NOMO-1 (cell line): ENCODE measurements at regions not wholly inside any gene's neighbourhood (a gene's known extent, or its start where the extent isn't known, plus 50 kb on each side); places are given as distances from the start of the nearest gene placed in this dataset.

Experiments used
- DNase-seq, 2 experiments: peaks; one replicate each; lab custom pipeline; 2025; ENCODE audit not compliant: unreplicated experiment in 2 of 2; lab: John Stamatoyannopoulos, UW

DNA sequence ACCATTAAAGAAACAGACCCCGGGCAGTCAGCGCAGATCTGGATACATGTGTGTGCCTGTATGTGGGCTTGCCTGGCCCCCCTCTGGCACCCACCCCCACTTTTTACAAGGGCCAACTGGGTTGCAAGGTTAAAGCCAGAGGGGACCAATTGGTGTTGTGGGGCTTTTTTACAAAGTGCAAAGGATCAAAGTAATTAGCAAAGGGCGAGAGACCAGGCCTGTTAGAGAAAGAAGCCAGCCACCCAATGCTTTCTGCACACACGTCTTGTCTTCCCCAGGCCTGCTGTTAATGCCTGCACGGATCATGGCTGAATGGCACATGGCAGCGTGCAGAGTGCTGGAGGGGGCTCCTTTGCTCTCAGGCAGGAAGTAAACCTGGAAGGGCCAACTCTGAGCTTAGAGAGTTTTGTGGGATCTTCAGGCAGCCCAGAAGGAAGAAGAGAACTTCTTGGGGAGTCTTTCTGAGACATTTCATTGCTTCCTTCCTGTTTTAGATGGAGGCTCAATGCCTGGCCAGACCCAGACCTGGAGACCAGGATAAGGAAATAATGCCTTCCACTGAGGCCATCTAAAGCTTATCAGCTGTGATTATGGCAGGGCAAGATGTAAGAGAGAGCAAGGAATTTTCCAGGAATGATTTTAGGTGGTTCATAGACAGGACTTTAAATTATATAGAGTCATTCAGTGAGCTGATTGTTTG, 523.4 kb upstream of the TBX3 start:
- DNase-seq: no peak

DNA sequence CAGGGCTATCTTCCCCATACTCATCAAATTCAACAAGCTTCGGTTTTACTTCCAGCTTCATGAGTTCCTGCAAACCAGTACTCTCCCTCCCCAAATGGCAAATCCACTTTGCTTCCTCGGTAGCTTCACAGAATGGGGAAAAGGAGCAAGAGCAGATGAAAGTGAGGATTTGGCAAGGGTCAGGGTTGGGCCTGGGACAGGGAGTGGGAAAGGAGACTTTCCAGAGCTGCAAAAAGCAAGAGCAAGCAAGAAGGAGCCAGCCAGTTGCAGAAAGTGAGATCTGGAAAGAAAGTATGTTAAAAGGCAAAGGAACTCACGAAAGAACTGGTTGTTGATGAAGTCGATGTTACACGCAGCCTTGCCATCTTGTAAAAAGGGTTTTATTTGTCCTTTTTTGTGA, 522.8 kb upstream of the TBX3 start:
- DNase-seq: no peak

DNA sequence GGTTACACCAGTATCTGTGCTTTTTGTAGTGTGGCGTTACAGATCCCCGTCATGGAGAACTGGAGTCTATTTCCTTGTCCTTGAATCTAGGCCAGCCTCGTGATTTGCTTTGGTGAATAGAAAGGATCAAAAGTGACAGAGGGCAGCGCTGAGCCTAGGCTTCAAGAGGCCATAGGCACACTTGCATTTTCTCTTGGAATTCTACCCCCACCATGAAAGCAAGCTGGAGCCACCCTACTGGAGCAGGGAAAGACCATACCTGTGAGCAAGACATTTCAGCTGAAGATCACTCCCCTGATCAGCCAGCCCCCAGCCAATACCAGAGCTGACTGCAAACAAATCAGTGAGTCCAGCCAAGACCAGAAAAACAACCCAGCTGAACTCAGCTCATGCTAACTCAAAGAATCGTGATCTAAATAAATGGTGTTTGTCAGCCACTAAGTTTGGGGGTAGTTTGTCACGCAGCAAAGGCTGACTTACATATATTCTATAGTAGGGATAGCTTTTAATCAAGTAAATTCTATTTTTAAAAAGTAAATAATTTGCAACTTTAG, 521.9 kb upstream of the TBX3 start:
- DNase-seq: no peak

DNA sequence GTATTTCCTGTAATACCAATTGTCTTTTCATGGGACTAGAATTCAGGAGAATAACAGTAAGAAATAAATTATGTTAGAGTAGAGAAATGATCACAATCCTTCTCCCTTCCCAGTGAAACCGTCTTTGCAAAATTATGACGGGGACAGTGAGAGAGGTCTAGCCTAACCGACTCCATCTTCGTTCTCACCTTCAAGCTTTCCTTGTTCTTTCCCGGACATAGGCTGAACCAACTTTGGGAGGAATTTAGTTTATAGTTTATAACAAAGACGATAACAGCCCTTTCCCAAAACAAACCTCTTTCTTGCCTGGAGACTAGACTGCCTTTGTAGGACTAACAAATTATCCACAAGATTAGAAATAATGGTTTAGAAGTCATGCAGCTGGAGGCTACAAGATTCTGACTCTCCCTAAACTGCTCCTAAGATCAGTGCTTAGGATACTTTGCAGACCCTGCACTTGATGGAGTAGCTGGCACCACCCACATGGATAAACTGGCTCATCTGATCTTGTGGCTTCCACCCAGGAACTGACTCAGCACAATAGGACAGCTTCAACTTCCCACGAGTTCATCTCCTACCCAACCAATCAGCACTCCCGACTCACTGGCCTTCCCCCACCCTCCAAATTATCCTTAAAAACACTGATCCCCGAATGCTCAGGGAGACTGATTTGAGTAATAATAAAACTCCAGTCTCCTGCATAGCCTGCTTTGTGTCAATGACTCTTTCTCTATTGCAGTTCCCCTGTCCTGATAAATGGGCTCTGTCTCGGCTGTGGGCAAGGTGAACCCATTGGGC, 521.2 kb upstream of the TBX3 start:
- DNase-seq: no peak

GRCh38 chr12:115203701-115204100, 519.7 kb upstream of the TBX3 start:
- DNase-seq: no peak

GRCh38 chr12:115201966-115202365, 518.0 kb upstream of the TBX3 start:
- no peak for DNase-seq

DNA sequence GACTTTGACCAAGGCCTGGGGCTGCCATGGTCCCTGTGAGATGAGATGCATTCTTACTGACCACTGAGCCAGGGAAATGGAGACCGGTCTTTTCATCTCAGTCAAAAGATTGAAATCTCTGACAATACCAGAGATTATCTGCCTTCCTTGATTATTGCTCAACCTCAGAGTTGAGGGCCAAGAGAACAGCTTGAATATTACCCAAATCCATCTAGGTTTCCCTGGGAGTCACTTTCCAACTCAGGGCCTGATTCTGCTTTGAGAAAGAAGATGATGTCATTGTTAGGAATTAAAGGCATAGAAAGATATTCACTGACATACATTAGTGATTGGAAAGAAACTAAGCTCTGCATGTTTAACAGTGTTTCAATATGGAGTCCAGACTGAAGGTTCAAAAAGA, 515.9 kb upstream of the TBX3 start:
- no peak for DNase-seq

GRCh38 chr12:115194857-115195256, 510.9 kb upstream of the TBX3 start:
- no peak for DNase-seq

GRCh38 chr12:115194448-115194847, 510.5 kb upstream of the TBX3 start:
- DNase-seq: no peak

DNA sequence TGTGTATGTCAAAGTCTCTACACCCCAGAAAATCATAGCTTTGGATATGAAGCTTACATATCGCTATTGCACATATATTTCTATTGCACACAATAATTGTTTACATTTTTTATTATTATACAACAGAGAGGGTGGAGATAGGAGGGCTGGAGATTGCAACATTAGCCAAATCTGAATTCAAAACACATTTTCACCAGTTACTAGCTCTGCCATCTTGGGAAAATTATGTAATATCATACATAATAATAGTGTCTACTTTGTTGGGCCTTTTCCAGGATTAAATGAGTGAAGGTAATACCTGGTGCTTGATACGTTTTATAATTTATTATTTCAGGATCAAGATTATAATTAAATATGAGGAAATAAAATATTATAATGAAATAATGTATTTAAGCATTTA, 507.4 kb upstream of the TBX3 start:
- DNase-seq: no peak

DNA sequence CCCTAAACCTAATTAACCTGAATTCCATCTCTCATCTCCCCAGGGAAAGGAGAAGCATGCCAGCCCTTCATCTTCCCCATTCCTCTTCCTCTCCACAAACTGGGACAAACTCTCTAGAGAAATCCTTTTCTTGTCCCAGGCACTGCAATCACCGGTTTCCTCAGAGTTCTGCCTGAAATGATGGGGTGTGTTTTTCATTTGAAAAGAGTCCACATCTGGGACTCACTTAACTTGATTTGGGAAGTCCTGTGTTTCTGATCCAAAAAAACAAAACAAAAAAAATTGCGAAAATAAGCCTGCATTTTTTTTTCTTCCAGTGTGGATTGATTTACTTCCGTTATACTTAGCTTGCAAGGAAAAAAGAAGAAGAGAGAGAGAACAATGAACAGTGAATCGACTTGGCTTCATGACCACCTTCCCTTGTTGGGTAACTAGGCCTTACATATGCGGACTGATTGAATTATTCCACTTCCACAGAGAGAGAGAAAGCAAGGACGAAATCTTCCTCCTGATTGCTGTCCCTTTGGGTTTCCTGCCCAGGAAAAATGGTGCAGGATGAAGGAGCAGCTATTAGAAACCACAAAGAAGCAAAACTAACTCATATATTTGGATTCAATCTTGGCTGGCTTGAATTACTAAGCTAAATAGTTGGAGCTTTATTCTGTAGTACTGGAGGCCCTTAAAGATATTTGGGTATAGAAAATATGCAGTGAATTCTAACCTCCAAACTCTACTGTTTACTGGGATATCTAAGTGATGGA, 506.2 kb upstream of the TBX3 start:
- DNase-seq: no peak

DNA sequence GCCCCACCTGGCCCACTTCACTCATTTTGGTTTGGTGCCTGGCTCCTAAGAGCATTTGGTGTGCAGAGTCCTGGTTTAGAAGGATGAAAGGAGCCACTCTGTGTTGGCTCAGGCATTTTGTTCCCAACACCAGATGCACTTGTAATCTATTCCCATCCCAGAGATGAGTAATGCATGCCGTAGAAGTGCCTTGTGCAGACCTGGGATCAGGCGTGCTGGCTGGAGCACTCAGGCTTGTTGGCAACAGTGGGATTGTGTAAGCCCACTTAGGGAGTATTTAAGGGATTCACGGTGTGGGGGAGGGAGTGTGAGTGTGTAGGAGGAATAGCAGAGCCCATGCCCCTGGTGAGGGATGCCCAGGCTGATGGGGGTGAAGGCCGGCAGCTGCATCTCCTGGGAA, 501.5 kb upstream of the TBX3 start:
- no peak for DNase-seq

- no peak for DNase-seq
These were observed 499.8 kb upstream of the TBX3 start for GRCh38 chr12:115183752-115184151.

DNA sequence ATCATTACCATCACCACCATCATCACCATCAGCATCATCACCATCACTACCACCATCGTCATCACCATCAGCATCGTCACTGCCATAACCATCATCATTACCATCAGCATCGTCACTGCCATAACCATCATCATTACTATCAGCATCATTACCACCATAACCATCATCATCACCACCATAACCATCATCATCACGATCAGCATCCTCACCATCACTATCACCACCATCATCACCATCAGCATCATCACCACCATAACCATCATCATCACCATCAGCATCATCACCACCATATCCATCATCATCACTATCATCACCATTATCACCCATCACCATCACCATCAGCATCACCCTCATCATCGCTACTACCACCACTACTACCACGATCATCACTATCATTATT, 493.9 kb upstream of the TBX3 start:
- no peak for DNase-seq

DNA sequence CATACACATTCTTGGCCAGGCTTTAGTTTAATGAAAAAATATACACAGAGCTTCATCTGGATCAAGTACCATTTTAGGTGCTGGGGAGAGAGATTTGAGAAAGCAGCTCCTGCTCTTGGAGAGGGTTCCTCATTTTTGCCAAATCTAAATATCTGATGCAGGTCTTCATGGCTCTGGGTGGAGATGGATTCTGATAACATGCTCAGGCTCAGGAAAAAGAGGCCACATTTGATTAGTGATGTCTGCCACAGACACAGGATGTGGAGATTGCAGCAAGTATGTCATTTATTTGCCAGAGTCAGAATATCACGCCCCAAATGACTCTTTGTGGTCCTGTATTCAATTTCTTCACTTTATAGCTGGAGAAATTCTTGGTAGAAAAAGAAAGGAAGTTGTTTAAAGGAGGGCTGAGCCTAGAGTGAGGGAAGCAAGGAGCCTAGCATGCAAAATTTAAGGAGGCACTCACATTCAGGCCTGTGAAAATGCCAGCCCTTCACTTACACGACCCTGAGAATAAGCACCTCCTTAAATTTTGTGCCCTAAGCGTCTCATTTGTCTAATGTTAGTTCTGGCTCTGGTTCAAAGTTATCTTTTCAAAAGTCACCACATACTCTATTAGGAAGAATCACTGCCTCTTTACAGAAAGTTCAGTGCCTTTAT, 492.9 kb upstream of the TBX3 start:
- DNase-seq: no peak

DNA sequence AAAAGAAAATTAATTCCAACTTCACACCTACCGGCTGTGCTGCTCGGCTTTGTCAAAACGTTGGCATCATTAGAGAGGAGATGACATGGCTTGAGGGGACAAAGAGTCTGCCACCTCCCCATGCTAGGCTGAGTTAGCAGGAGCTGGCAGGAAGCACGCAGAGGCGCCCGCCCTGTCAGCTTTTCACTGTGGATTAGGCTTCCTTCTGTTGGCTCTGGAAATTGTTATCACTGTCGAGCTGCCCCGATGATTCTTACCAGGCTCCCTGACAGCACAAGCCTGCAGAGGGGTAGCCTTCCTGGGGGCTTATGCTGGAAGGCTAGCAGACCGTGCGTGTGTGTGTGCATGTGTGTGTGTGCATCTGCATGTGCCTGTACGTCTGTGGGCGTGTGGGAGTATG, 490.9 kb upstream of the TBX3 start:
- no peak for DNase-seq

- no peak for DNase-seq
These were observed 488.5 kb upstream of the TBX3 start for GRCh38 chr12:115172521-115172920.

- no peak for DNase-seq
These were observed 486.0 kb upstream of the TBX3 start for GRCh38 chr12:115169981-115170380.

- DNase-seq: no peak
These were observed 482.8 kb upstream of the TBX3 start for GRCh38 chr12:115166698-115167315.

DNA sequence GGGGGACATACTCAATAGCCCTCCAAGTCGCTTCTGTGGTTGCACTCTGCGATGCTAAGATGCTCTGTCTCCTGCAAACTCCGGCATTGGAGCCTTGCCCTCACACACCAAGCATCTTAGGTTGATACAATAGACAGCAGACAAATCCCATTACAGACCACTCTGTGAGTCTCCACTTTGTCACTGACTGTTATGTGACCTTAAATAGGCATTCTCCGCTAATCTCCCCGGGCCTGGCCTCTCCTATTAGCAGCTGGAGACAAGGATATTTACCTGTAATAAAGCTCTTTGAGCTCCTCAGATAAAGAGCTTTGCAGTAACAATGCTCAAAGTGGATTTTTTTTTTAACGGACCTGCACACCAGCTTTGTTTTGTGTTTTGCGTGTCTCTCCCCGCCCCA, 479.7 kb upstream of the TBX3 start:
- no peak for DNase-seq
